K562 (cell line): ENCODE measurements at regions not wholly inside any gene's neighbourhood (a gene's known extent, or its start where the extent isn't known, plus 50 kb on each side); places are given as distances from the start of the nearest gene placed in this dataset.

Experiments used
- CTCF ChIP-seq, 3 experiments: IDR thresholded peaks in 2 of 3; conservative IDR thresholded peaks in 1 of 3; 2 replicates each; pipeline ENCODE4 v1.5.1; 2011 to 2012; ENCODE audit warnings: low read length in 3 of 3, mild to moderate bottlenecking in 3 of 3, control low read depth in 2 of 3, improper control_type of control experiment in 1 of 3, inconsistent platforms in 1 of 3, low read depth in 1 of 3, mixed read lengths in 1 of 3, moderate library complexity in 1 of 3; ENCODE audit not compliant: insufficient read depth in 2 of 3
- EP400 ChIP-seq: fragments of 450-650 bp; IDR thresholded peaks from 2 replicates; pipeline ENCODE4 v1.6.1; 2017; ENCODE audit warnings: antibody characterized with exemption, mild to moderate bottlenecking, moderate library complexity
- FOSL1 ChIP-seq: fragments of 200-800 bp; sonication (Bioruptor generic); conservative IDR thresholded peaks from 2 replicates; pipeline ENCODE4 v1.6.1; 2016; ENCODE audit warnings: missing genetic modification characterization, missing compliant biosample characterization
- NRF1 ChIP-seq, 2 experiments: fragments of 450-650 bp; IDR thresholded peaks in 1 of 2; conservative IDR thresholded peaks in 1 of 2; 2 replicates each; pipeline ENCODE4 v1.6.1; 2014; ENCODE audit warnings: mild to moderate bottlenecking in 2 of 2
- RAD21 ChIP-seq, 2 experiments: fragments of 250-450 bp in 1 of 2; fragments of 450-650 bp in 1 of 2; sonication (Bioruptor Pico) in 1 of 2; formaldehyde crosslinking in 1 of 2; IDR thresholded peaks in 1 of 2; conservative IDR thresholded peaks in 1 of 2; 2 replicates each; pipeline versions ENCODE4 v1.4.0 to v1.8.0; 2020 to 2022; ENCODE audit warnings: mild to moderate bottlenecking in 2 of 2, moderate library complexity in 1 of 2
- ZBTB43 ChIP-seq: sonication (generic); formaldehyde crosslinking; IDR thresholded peaks from 2 replicates; pipeline ENCODE4 v1.8.0; 2023; ENCODE audit warnings: mild to moderate bottlenecking, missing genetic modification reagents

- no peak for TF ChIP-seq NRF1 (conservative IDR thresholded peaks at IDR 0.05 in 1 of 2, IDR thresholded peaks at IDR 0.05 in 1 of 2)
- TF ChIP-seq RAD21 (CRISPR knock-in tag; conservative IDR thresholded peaks at IDR 0.05 in 1 of 2, IDR thresholded peaks at IDR 0.05 in 1 of 2), result no peak
- no peak for TF ChIP-seq ZBTB43
- TF ChIP-seq CTCF (IDR thresholded peaks at IDR 0.05 in 2 of 3, conservative IDR thresholded peaks at IDR 0.05 in 1 of 3; ENCODE audit: insufficient read depth in 2 of 3, low read depth in 1 of 3, low read length in 3 of 3), result no peak
- no peak for TF ChIP-seq FOSL1
- no peak for TF ChIP-seq EP400
Measured at GRCh38 chr10:100615908-100616307, 80.2 kb downstream of the HIF1AN start.
